NCI-H748 treated with DMSO at 0.1 percent for 48 hours (cell line): ENCODE measurements at regions not wholly inside any gene's neighbourhood (a gene's known extent, or its start where the extent isn't known, plus 50 kb on each side); places are given as distances from the start of the nearest gene placed in this dataset.
"Not testable (repeated sequence)": the region's sequence is repeated elsewhere in the genome, so short reads cannot be mapped to it uniquely, and the experiment has no call there.

Experiments used
- DNase-seq: peaks from one replicate; lab custom pipeline; 2025; lab: John Stamatoyannopoulos, UW

DNA sequence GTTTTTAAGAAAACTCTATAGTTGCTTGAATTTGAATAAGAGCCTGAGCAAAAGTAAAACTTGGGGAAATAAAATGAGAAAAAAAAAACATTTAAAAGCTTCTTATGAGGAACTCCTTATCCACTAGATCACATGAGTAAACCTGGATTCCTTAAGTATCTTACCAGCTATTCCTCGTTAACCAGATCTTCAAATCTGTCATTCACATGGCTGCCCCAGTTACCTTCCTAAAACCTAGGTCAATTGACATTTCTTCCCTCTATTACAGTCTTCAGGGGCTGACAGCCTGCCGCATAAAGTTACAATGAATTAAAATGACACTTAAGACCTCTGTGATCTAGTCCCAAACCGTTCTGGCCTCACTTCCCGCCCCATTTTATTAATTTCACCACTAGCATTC lies 583.6 kb downstream of the NR2F2 start:
- no peak for DNase-seq

GRCh38 chr15:96916750-96917149 lies 586.2 kb downstream of the NR2F2 start:
- no peak for DNase-seq

DNA sequence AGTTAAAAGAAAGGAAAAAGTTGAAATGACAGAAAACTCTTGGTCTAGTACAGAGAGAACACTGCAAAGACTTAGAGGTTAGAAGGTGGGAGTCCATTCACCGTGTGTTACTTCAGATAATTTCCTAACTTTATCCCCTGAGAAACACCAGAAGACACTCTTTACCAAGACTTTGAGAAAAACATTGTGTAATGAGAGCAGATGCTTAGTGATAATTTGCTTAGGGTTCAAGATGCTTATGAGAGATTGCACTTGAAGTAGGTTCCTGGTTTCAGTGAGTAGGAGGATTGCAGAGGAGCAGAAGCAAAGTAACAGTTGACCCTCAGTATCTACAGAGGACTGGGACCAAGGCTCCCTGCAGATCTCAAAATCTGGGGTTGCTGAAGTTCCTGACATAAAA lies 594.1 kb downstream of the NR2F2 start:
- no peak for DNase-seq

DNA sequence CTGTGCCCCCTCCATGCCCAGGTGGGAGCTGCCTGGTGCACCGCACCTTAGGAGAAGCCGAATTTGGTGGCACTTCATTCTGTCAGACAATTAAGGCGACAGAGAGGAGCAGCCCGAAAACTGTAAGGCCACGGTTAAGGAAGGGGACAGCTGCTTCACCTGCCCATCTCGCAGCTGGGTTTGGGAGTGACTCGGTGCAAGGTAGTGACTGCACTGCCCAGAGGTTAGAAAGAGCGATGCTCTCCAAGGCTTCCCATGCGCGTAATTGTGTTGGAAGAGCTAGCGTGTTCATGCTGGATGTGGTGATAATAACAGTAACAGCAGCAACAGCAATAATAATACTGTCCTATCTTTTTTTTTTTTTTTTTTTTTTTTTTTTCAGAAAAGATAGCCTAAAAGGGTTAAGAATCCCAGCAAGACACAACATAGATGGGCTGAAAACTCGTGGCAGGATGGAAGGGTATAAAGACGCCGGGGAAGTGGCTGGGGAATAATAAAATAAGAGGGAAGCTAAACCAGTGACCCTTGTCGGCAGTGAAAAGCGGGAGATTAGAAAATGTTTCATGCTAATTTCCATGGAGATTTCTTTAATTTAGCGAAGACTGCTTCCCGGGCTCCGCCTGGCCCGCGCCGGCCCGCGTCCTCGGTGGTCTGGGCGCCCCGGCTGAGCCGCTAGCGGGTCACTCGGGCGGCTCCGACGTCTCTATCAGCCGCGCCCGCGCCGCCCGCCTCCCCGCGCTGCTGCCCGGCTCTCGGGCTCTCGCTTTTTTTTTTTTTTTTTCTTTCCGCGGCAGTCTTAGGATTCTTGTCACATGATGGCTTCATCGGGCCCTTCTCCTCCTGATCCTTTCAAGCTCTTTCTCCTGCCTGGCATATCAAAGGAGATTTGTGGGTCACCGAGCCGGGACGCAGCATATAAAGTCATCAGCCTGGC lies 617.1 kb downstream of the NR2F2 start:
- DNase-seq = no peak

DNA sequence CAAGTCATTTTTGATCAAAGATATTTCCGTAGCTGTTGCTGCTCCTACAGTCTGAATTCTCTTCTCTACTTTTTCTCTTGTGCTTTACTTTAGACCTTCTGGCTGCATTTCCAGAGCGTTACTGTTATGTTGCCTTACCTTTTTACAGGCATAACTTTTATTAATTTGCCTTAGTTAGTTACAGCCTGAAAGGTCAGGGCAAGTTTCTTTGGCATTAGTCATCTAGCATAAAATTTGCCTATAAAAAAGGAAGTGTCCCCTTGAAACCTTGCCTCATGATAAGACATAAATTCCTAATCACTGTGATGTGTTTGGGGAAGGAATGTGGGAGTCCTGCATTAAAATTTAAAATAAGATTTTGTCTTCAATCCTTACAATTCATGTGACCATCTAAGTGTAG lies 618.5 kb downstream of the NR2F2 start:
- no peak for DNase-seq

- no peak for DNase-seq
Measured at GRCh38 chr15:96958721-96959120, 628.2 kb downstream of the NR2F2 start.

GRCh38 chr15:96959501-96959900 lies 629.0 kb downstream of the NR2F2 start:
- no peak for DNase-seq

DNA sequence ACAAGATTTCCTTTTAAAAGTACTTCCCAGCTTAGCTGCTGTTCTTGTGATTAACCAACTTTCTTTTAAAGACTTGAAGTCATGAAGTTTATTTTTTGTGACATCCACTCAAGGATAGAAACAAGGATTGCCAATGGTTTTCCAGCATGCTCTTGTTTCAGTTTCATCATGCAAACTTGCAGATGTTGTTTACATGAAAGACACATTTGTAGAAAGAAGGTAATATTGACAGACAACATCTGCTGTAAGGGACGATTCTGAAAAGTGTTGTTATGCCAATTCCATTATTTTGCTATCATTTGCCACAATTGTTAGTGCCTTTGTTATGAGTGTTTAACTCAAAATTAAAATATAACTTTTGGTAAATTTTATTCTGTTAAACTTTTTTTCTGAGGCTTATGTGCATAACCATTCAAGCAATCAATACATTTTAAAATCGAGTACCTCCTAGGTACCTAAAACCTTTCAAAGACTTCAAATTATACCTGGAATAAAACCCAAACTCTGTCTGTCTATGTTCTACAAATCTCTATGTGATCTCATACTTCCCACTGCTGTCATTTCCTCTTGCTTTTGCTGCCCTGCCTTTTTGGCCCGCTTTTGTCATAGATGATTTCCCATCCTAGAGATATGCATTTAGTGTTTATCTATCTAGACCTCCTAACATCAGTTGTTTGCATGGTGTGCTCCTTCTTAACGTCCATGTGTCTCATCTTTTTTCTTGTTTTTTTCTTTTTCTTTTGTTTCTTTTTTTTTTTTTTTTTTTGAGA lies 630.4 kb downstream of the NR2F2 start:
- no peak for DNase-seq

GRCh38 chr15:96966554-96966953 lies 636.1 kb downstream of the NR2F2 start:
- DNase-seq = no peak

GRCh38 chr15:96969732-96970710 lies 639.5 kb downstream of the NR2F2 start:
- DNase-seq = no peak

- no peak for DNase-seq
Measured at GRCh38 chr15:96972201-96972600, 641.7 kb downstream of the NR2F2 start.

DNA sequence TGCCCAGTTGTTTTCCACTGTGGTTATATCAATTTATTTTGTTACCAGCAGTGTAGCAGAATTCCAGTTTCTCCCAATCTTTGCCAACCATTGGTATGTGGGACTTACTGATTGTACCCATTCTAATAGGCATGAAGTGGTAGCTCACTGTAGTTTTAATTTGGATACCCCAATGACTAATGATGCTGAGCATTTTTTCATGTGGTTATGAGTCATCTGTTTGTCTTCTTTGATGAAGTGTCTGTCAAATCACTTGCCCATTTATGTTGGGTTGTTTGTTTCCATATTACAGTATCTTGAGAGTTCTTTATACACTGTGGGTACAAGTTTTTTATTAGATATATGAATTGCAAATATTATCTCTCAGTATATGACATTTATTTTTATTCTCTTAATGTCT lies 644.3 kb downstream of the NR2F2 start:
- DNase-seq = no peak

DNA sequence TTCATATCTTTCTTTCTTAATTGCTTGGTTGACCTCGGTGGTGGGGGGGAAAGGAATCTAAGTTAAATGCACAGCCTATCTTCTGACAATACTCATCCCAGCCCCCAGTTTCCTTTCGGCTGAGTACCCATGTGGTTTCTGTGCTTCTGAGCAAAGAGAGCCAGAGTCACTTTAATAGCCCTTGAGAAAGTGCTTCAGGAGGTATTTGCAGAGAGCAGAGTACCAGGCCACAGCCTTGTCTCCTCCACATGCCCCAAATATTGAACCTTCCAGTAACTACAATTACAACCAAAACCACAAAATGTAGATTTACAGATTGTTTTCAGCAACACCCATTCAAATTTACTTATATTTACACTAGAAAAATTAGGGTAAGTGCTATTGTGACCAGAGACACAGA lies 647.4 kb downstream of the NR2F2 start:
- no peak for DNase-seq

- no peak for DNase-seq
Measured at GRCh38 chr15:96978937-96979473, 648.5 kb downstream of the NR2F2 start.

DNA sequence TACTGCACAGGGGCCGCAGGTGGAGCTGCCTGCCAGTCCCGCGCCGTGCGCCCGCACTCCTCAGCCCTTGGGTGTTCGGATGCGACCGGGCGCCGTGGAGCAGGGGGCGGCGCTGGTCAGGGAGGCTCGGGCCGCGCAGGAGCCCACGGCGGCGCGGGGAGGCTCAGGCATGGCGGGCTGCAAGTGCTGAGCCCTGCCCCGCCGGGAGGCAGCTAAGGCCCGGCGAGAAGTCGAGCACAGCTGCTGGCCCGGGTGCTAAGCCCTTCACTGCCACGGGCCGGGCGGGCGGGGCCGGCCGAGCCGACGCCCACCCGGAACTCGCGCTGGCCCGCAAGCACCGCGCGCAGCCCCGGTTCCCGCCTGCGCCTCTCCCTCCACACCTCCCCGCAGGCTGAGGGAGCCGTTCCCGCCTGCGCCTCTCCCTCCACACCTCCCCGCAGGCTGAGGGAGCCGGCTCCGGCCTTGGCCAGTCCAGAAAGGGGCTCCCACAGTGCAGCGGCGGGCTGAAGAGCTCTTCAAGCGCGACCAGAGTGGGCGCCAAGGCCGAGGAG lies 653.7 kb downstream of the NR2F2 start:
- DNase-seq = not testable (repeated sequence)

GRCh38 chr15:96992817-96993216 lies 662.3 kb downstream of the NR2F2 start:
- DNase-seq = no peak

DNA sequence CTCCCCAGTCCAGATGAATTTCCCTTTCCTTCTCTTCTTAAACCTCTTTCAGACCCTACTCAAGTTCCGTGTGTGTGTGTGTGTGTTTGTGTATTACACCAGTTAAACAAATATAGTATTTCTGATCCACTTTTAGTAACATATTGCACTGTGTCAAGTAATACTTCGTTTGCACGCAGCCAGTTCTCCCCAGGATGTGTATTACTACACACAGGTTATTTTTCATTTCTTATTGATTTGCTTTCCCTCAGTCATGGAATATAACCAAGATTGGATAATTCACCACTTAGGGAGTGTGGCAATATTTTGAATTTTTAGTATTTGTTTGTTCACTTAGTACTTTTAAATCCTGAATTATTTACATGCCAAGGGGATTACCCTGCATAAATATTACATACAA lies 667.0 kb downstream of the NR2F2 start:
- no peak for DNase-seq

- no peak for DNase-seq
Measured at GRCh38 chr15:97009031-97009431, 678.5 kb downstream of the NR2F2 start.

DNA sequence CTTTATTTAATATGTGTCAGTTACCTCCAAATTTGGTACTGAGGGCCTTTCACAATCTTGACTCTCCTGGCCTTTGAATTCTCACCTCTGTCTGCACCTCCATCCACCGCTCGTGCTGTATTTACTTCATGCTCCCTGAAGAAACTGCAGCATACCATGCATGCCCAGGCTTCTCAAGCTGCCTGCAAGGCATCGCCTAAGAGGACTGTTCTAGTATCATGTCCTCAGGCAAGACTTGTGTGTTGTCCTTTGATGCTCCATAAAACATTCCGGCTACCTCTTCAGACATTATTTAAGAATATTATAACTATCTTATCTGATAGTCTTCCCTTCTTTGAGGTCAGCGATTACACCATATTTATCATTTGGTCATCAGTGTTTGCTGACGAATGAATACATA lies 682.5 kb downstream of the NR2F2 start:
- DNase-seq = no peak

- no peak for DNase-seq
Measured at GRCh38 chr15:97013491-97013890, 683.0 kb downstream of the NR2F2 start.

- no peak for DNase-seq
Measured at GRCh38 chr15:97014001-97014400, 683.5 kb downstream of the NR2F2 start.

GRCh38 chr15:97023488-97023844 lies 693.0 kb downstream of the NR2F2 start:
- DNase-seq = no peak
